K562 (cell line): ENCODE measurements at regions not wholly inside any gene's neighbourhood (a gene's known extent, or its start where the extent isn't known, plus 50 kb on each side); places are given as distances from the start of the nearest gene placed in this dataset.

Experiments
- ARHGAP35 ChIP-seq: fragments of 450-650 bp; IDR thresholded peaks from 2 replicates; pipeline ENCODE4 v1.6.1; 2018; ENCODE audit not compliant: partially characterized antibody
- ARID1B ChIP-seq: fragments of 450-650 bp; IDR thresholded peaks from 2 replicates; pipeline ENCODE4 v1.6.1; 2016; ENCODE audit warnings: antibody characterized with exemption, mild to moderate bottlenecking, inconsistent platforms
- CHD2 ChIP-seq: IDR thresholded peaks from 2 replicates; pipeline ENCODE4 v1.6.1; 2011; ENCODE audit warnings: low read depth, low read length
- CREM ChIP-seq: IDR thresholded peaks from 2 replicates; pipeline ENCODE4 v1.6.1; 2014; ENCODE audit warnings: antibody characterized with exemption, low read depth
- CTCF ChIP-seq, 3 experiments: IDR thresholded peaks in 2 of 3; conservative IDR thresholded peaks in 1 of 3; 2 replicates each; pipeline ENCODE4 v1.5.1; 2011 to 2012; ENCODE audit warnings: low read length in 3 of 3, mild to moderate bottlenecking in 3 of 3, control low read depth in 2 of 3, improper control_type of control experiment in 1 of 3, inconsistent platforms in 1 of 3, low read depth in 1 of 3, mixed read lengths in 1 of 3, moderate library complexity in 1 of 3; ENCODE audit not compliant: insufficient read depth in 2 of 3
- GTF2A2 ChIP-seq: IDR thresholded peaks from 2 replicates; pipeline ENCODE4 v1.6.1; 2016; ENCODE audit warnings: mild to moderate bottlenecking, missing genetic modification characterization, missing compliant biosample characterization
- RCOR1 ChIP-seq, 2 experiments: IDR thresholded peaks; 2 replicates each; pipeline ENCODE4 v1.6.1; 2012; ENCODE audit warnings: low read depth in 2 of 2, low read length in 2 of 2, borderline replicate concordance in 1 of 2, improper control_type of control experiment in 1 of 2
- SIX5 ChIP-seq, 2 experiments: IDR thresholded peaks; 2 replicates each; pipeline ENCODE4 v1.6.1; 2011; ENCODE audit warnings: low read length in 2 of 2, borderline replicate concordance in 1 of 2, low read depth in 1 of 2, mild to moderate bottlenecking in 1 of 2, moderate library complexity in 1 of 2; ENCODE audit not compliant: insufficient read depth in 1 of 2
- SMC3 ChIP-seq: conservative IDR thresholded peaks from 2 replicates; pipeline ENCODE4 v1.6.1; 2011; ENCODE audit warnings: low read depth, low read length, improper control_type of control experiment; ENCODE audit not compliant: insufficient read depth
- SRSF9 ChIP-seq: fragments of 200-400 bp; formaldehyde crosslinking; IDR thresholded peaks from 2 replicates; pipeline ENCODE4 v1.6.1; 2017; ENCODE audit warnings: low read depth, low read length, borderline replicate concordance
- ZBTB8A ChIP-seq: fragments of 450-650 bp; IDR thresholded peaks from 2 replicates; pipeline ENCODE4 v1.6.1; 2018; ENCODE audit warnings: mild to moderate bottlenecking, moderate library complexity; ENCODE audit not compliant: partially characterized antibody
- TF ChIP-seq, protein P1 (sequence below): fragments of 250-450 bp; sonication (Bioruptor Pico); IDR thresholded peaks from 2 replicates; pipeline ENCODE4 v1.5.0; 2021; ENCODE audit warnings: mild to moderate bottlenecking, moderate library complexity
- TF ChIP-seq, protein P2 (sequence below): sonication (generic); formaldehyde crosslinking; IDR thresholded peaks from 2 replicates; pipeline ENCODE4 v1.8.1; 2022; ENCODE audit warnings: missing genetic modification reagents
- TF ChIP-seq, protein P3 (sequence below): sonication (generic); formaldehyde crosslinking; IDR thresholded peaks from 2 replicates; pipeline ENCODE4 v1.8.1; 2022; ENCODE audit warnings: missing genetic modification reagents

GRCh38 chr4:60945641-60946040, 254.5 kb upstream of the ADGRL3 start:
- TF ChIP-seq CREM (no peak), CTCF (IDR thresholded peaks at IDR 0.05 in 2 of 3, conservative IDR thresholded peaks at IDR 0.05 in 1 of 3; ENCODE audit: insufficient read depth in 2 of 3, low read depth in 1 of 3, low read length in 3 of 3) (no peak), RCOR1 (IDR thresholded peaks at IDR 0.05; ENCODE audit: borderline replicate concordance in 1 of 2, low read depth in 2 of 2, low read length in 2 of 2) (no peak), SRSF9 (no peak), SIX5 (IDR thresholded peaks at IDR 0.05; ENCODE audit: borderline replicate concordance in 1 of 2, insufficient read depth in 1 of 2, low read depth in 1 of 2, low read length in 2 of 2) (no peak), ARHGAP35 (no peak), CHD2 (no peak), ZBTB8A (no peak), SMC3 (no peak), ARID1B (no peak), GTF2A2 (tag) (no peak)
- TF ChIP-seq, protein P1, sequence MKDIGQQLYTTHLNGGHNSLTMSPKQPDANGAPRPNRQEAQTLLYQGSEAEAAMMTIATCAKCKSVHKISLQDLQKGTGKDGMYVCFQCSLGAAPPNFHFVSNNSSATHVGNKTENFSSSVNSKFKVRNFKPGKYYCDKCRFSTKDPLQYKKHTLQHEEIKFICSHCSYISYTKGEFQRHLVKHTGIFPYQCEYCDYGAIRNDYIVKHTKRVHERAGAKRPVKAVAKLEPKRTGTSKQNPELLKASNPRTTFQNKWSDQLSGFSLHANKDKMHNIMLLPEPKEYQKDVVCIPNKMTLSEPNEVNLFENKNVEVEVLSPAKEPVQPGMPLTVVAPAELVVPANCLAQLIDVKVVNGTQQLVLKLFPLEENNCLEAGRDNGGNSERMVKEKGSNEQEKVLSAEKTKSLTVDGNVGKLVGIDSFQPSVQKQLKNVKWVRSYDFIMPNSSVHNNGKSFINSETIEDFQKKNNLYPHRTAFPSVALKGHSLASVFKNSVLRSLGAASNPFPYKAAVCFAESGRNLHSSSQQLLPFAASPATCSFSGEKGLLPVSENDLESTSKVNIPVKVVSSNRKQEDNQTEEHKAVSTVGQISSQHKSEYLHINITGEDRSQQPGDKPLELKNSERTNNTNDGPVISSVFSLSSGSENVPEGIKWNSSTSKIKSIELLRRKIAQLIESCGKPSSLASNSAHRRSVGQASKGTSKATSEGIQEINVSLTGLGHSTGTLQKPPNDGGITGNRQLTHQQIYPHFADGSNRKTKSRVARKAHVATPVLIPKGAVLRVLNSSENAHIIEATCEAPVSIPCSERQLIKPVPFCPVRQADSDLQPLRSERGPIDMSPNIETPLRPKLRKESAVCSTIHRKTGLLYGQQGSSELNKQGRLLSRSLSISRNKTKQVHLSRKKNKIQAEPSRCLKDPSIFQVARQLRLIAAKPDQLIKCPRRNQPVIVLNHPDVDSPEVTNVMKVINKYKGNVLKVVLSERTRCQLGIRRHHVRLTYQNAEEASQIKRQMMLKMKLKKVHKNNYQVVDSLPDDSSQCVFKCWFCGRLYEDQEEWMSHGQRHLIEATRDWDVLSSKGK (CRISPR knock-in tag), result no peak
- TF ChIP-seq, protein P2, sequence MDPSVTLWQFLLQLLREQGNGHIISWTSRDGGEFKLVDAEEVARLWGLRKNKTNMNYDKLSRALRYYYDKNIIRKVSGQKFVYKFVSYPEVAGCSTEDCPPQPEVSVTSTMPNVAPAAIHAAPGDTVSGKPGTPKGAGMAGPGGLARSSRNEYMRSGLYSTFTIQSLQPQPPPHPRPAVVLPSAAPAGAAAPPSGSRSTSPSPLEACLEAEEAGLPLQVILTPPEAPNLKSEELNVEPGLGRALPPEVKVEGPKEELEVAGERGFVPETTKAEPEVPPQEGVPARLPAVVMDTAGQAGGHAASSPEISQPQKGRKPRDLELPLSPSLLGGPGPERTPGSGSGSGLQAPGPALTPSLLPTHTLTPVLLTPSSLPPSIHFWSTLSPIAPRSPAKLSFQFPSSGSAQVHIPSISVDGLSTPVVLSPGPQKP (CRISPR knock-in tag), result no peak
- TF ChIP-seq, protein P3, sequence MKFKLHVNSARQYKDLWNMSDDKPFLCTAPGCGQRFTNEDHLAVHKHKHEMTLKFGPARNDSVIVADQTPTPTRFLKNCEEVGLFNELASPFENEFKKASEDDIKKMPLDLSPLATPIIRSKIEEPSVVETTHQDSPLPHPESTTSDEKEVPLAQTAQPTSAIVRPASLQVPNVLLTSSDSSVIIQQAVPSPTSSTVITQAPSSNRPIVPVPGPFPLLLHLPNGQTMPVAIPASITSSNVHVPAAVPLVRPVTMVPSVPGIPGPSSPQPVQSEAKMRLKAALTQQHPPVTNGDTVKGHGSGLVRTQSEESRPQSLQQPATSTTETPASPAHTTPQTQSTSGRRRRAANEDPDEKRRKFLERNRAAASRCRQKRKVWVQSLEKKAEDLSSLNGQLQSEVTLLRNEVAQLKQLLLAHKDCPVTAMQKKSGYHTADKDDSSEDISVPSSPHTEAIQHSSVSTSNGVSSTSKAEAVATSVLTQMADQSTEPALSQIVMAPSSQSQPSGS (CRISPR knock-in tag), result no peak
